ENCODE measurements at regions not wholly inside any gene's neighbourhood (a gene's known extent, or its start where the extent isn't known, plus 50 kb on each side); places are given as distances from the start of the nearest gene placed in this dataset.

DNA sequence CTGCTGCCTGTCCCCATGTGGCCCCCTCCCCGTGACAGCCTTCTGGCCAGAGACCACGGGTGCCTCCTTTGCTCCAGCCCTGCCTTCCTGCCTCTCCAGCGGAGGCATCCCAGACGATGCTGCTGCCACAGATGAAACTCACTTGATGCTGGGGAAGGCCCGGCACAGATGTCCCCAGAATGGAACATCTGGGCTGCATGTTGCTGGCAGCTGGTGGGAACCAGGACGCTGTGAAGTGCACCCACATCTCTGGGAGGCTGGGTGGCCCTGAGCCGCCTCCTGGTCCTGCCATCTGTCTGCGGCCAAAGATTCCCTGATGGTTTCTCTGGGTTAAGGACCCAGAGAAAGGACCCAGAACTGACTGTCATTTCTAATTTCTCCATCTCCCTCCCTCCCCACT, 51.9 kb upstream of the PTPRS start:
- DNase-seq (ENCODE audit: low read depth in 2 of 2), result no peak

DNA sequence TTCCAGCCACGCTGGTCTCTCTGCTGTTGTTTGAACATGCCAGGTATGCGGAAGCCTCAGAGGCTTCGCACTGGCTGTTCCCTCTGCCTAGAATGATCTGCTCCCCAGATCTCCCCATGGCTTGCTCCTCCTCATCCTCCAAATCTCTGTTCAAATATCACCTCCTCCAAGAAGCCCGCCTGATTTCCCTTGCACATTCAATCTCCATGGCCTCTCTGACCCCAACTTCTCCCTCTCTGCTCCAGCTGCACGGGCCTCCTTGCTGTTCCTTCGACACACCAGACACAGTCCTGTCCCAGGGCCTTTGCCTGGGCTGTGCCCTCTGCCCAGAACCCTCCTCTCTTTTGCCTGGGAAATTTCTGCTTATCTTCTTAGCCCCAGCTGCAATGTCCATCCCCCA, 52.5 kb upstream of the PTPRS start:
- DNase-seq (ENCODE audit: low read depth in 2 of 2), result no peak

DNA sequence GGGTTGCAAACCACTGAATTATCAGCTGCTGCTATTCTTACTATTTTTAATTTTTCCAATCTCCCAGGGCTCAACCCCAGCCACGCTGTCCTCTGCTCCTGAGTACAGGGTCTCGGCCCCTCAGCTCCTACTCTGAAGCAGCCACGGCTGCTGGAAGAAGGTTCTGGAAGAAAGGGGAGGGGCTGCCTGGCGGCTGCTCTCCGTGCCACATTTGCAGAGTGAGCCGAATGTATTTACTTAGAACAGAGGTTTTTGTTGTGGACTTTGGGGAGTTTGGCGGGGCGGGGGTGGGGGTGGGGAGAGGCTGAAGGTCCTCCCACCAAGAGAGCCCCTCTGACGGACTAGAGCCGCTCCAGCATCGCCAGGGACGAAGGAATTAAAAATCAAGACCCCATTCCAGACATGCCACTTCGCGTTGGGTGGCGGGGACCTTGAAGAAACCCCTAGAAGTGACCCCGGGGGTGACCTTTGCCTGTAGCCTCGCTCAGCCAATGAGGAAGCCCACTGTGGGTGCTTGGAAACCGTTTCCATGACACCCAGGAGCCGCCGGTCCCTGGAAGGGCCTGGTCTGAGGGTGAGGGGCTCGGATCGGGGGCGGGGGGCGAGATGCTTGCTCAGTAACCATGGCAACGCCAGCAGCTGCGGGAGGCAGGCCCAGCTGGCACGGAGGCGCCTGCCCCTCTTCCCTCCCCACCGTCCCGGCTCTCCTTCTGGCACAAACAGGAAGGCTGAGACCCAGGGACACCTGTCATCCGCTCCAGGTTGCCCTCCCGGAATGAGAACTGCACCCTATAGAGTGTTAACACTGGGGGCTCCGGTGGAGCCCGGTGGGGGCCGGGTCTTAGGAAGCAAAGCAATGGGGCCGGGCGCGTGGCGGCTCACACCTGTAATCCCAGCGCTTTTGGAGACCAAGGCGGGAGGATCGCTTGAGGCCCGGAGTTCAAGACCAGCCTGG, 54.2 kb upstream of the PTPRS start:
- DNase-seq (ENCODE audit: low read depth in 2 of 2), result no peak

DNA sequence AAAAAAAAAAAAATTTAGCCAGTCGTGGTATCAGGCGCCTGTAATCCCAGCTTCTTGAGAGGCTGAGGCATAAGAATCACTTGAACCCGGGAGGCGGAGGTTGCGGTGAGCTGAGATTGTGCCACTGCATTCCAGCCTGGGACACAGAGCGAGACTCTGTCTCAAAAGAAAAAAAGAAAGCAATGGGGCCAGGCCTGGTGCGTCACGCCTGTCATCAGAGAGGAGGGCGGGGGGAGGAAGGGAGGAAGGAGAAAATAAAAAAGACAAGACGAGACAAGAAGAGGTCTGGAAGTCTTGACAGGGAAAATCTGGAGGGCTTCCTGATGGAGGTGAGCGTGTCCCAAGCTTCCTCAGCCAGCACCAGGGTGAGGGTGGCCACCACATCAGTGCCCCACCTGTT, 54.9 kb upstream of the PTPRS start:
- DNase-seq (ENCODE audit: low read depth in 2 of 2), result no peak

DNA sequence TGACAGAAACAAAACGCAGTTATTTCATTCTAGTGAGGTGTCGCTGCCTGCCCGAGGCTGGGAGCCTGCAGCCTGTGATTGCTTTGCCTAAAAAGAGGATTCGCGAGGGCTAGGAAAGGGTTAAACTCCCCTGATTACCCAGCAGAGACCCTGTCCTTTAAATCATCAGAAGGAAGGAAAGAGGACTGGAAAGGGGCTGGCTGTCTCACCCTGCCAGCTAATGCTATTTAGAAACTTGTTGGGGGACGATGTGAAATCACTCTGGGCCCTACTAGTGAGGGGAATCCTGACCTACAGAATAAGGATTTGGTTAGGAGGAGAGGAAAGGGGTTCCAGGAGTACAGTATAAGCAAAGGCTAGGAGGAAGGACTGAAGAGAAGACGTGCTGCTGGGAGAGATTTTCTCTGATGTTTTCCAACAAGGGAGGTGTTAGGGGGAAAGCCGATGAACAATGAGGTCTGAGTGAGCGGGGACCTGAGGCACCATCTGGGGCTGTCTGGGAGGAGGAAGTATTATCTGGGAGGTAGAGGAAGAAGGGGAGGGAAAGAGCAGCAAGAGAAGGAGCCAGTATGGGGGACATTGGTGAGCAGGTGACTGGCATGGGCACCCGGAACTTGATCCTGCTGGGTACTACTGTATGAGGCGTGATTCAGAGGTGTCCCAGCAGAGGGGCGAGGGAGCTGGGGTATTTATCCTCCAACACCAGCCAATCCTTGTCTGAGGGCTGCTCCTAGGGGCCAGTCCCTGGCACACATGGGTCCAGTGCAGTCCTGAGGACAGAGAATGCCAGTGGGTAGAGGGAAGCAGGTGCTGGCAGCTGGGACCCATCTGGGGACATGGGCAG, 55.7 kb upstream of the PTPRS start:
- no peak for DNase-seq (ENCODE audit: low read depth in 2 of 2)

DNA sequence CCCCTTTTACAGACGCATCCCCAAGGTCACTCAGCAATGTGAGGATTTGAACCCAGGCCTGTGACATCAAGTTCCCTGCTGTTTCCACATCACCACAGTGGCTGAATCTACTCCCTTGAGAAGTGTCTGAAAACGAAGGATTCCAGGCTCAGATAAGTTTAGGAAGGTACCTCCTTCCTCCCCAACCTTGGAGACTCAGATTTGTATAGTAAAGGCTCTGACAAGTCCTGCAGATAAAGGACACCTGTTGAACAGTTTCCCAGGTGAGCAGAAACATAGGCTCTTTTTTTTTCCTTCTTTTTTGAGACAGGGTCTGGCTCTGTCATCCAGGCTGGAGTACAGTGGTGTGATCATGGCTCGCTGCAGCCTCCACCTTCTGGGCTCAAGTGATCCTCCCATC, 56.4 kb upstream of the PTPRS start:
- DNase-seq (ENCODE audit: low read depth in 2 of 2), result no peak

DNA sequence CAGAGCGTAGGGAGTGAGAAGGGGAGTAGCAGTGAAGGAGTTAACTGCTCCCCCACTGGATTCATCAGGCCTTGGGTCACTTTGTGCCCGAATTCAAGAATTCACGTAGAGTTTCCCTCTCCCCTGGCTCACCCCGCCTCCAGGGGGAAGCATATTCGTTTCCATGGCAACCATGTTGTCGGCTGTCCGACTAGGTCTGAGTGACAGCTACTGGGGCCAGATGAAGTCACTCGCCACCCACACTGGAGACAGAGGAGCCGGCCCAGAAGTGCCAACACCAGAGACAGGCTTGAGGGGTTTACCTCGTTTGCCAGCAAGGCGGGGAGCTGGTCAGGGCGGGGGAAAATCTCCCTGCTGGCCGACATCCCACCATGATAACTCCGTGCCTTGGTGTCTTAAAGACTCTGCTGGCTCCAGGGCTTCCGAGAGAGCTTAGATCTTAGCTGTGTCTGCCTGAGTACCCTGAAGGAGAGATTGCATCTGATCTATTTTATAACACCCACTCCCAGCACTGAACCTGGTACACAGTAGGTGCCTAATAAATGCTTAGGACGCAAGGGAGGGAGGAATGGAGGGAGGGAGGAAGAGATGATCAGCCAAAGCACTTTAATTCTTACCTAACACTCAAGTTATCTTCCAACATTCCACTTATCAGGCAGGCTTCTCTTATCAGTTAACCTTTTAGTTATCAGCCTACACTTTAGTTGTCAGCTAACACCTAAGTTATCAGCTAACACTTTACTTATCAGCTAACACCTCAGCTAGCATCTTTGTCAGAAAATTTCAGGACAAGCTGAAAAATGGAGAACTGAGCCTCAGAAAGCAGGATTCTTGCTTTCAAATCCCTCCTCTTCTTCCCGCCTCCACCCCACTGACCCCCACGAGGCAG, 57.2 kb upstream of the ZNRF4 start:
- no peak for DNase-seq (ENCODE audit: low read depth in 2 of 2)

DNA sequence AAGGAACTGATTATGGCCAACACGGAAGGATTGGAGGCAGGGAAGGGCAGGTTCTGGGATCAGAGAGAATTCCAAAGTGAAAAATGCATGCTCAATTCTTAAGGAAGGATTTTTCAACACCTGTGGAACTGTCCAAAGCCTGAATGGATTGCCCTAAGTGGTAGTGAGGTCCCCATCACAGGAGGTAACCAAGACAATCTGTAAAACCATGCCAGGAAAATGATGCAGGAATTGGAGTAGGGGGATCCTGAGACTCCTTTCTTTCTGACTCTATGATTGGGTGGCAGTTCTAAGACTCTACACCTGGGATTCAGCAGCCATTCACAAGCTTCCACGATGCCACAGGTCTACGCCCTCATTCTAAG, 56.5 kb upstream of the ZNRF4 start:
- no peak for DNase-seq (ENCODE audit: low read depth in 2 of 2)

DNA sequence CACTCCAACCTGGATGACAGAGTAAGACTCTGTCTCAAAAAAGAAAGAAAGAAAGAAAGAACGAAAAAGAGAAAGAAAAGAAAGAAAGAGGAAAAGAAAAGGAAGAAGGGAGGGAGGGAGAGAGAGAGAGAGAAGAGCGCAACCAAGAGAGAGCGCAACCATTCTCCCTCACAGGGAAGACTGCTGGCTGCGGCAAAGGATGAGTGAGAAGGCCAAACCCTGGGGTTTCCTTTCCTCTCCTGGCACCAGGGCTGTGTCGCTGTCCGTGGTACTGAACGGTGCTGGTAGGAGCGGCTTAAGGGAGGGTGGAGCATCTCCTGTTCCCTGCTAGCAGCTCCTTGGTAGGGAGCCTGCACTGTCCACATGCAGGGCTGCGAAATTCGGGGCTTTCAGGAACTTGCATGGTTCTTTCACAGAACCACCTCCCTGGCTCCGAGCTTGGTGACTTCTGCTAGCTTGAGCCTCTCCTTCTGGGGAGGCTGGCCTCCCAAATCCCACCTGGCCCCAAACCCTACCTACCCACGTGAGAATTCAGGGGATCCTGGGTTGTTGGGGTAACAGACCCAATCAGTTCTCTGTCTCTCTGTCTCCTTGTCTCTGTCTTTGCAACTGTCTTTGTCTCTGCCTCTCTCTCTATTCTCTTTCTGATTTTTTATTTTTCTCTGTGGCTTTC, 51.1 kb upstream of the ZNRF4 start:
- peak; percentile 60 to 64 for DNase-seq (ENCODE audit: low read depth in 2 of 2)
